Keratinocyte (primary cell): ENCODE measurements at regions not wholly inside any gene's neighbourhood (a gene's known extent, or its start where the extent isn't known, plus 50 kb on each side); places are given as distances from the start of the nearest gene placed in this dataset.

Experiments
- DNase-seq: peaks from one replicate; pipeline ENCODE4 v3.0.0-alpha.2; 2011; ENCODE audit warnings: low read depth, missing footprints, low spot score
- FAIRE-seq: peaks from 2 replicates; lab custom pipeline; 2011; peaks lifted over from hg19 to GRCh38; lab: Jason Lieb, UNC
- H2AFZ ChIP-seq: 2 replicates; pipeline ENCODE4 v1.6.0; 2012; ENCODE audit warnings: low read length, control low read depth, inconsistent platforms; ENCODE audit not compliant: control insufficient read depth
- H3K27ac ChIP-seq: 2 replicates; pipeline ENCODE4 v1.5.1; 2011; ENCODE audit warnings: low read length; ENCODE audit not compliant: control insufficient read depth, insufficient read depth
- H3K27me3 ChIP-seq: 3 replicates; pipeline ENCODE4 v1.6.0; 2011; ENCODE audit warnings: low read length; ENCODE audit not compliant: control insufficient read depth, insufficient read depth; ENCODE audit errors: extremely low read depth
- H3K36me3 ChIP-seq, 2 experiments: 2 replicates in 1 of 2; 3 replicates in 1 of 2; pipeline ENCODE4 v1.5.1; 2011; ENCODE audit warnings: low read length in 2 of 2, mild to moderate bottlenecking in 1 of 2; ENCODE audit not compliant: control insufficient read depth in 2 of 2, insufficient read depth in 2 of 2; ENCODE audit errors: extremely low read depth in 1 of 2
- H3K4me1 ChIP-seq: 3 replicates; pipeline ENCODE4 v1.5.1; 2011; ENCODE audit warnings: low read length; ENCODE audit not compliant: control insufficient read depth, insufficient read depth; ENCODE audit errors: extremely low read depth
- H3K4me2 ChIP-seq: 3 replicates; pipeline ENCODE4 v1.6.0; 2011; ENCODE audit warnings: low read depth, low read length; ENCODE audit not compliant: control insufficient read depth, insufficient read depth; ENCODE audit errors: extremely low read depth
- H3K4me3 ChIP-seq, 3 experiments: fragments of 200-600 bp in 1 of 3; sonication (generic) in 1 of 3; 2 replicates in 2 of 3; 3 replicates in 1 of 3; pipeline ENCODE4 v1.5.1; 2011 to 2016; ENCODE audit warnings: low read length in 3 of 3, mild to moderate bottlenecking in 3 of 3, control low read depth in 2 of 3, inconsistent platforms in 1 of 3, low read depth in 1 of 3, mixed read lengths in 1 of 3, mixed run types in 1 of 3, moderate library complexity in 1 of 3; ENCODE audit not compliant: control insufficient read depth in 2 of 3, insufficient read depth in 2 of 3; ENCODE audit errors: extremely low read depth in 1 of 3
- H3K79me2 ChIP-seq: 2 replicates; pipeline ENCODE4 v1.6.0; 2012; ENCODE audit warnings: low read length; ENCODE audit not compliant: control insufficient read depth, insufficient read depth
- H3K9ac ChIP-seq: 3 replicates; pipeline ENCODE4 v1.6.0; 2011; ENCODE audit warnings: low read length; ENCODE audit not compliant: control insufficient read depth, insufficient read depth; ENCODE audit errors: extremely low read depth
- H3K9me1 ChIP-seq: 3 replicates; pipeline ENCODE4 v1.6.0; 2011; ENCODE audit warnings: low read length; ENCODE audit not compliant: control insufficient read depth, insufficient read depth; ENCODE audit errors: extremely low read depth
- H3K9me3 ChIP-seq: 2 replicates; pipeline ENCODE4 v1.5.1; 2012; ENCODE audit warnings: low read depth, low read length; ENCODE audit not compliant: control insufficient read depth
- H4K20me1 ChIP-seq: 3 replicates; pipeline ENCODE4 v1.6.0; 2011; ENCODE audit warnings: low read length; ENCODE audit not compliant: control insufficient read depth, insufficient read depth; ENCODE audit errors: extremely low read depth
- CTCF ChIP-seq, 3 experiments: IDR thresholded peaks in 1 of 3; conservative IDR thresholded peaks in 1 of 3; optimal IDR thresholded peaks in 1 of 3; 2 replicates in 2 of 3; 3 replicates in 1 of 3; pipeline versions ENCODE3 to v1.5.1; 2011; ENCODE audit warnings: low read length in 3 of 3, mild to moderate bottlenecking in 3 of 3, moderate library complexity in 2 of 3, control low read depth in 1 of 3, inconsistent platforms in 1 of 3; ENCODE audit not compliant: insufficient read depth in 2 of 3; ENCODE audit errors: extremely low read depth in 1 of 3
- EZH2 ChIP-seq: IDR thresholded peaks from one replicate; pipeline ENCODE4 v1.6.1; 2012; ENCODE audit warnings: inconsistent platforms, mild to moderate bottlenecking, low read length, moderate library complexity
- dilution Hi-C: fragments of 300-500 bp; cut with MboI; formaldehyde crosslinking; loops from one replicate; pipeline ENCODE4 v1.7.0; 2020; ENCODE audit warnings: low sequenced_read_pairs; ENCODE audit not compliant: extremely low pct_ligation_motif_present

GRCh38 chr4:182093935-182094334, 149.3 kb upstream of the TENM3 start:
- TF ChIP-seq CTCF (optimal IDR thresholded peaks at IDR 0.05 in 1 of 3, IDR thresholded peaks at IDR 0.05 in 1 of 3, conservative IDR thresholded peaks at IDR 0.05 in 1 of 3; ENCODE audit: extremely low read depth in 1 of 3, insufficient read depth in 2 of 3, low read length in 3 of 3) (no peak), EZH2 (no peak)
- H3K79me2 ChIP-seq, result no peaks in the 10 kb centered on the region
- no peaks in the 10 kb centered on the region for H3K9me3 ChIP-seq
- DNase-seq, result no peak
- no peaks in the 10 kb centered on the region for H3K9me1 ChIP-seq
- H3K27me3 ChIP-seq, result no peaks in the 10 kb centered on the region
- dilution Hi-C loops, result no loop called here
- no peaks in the 10 kb centered on the region for H3K36me3 ChIP-seq
- no peaks in the 10 kb centered on the region for H3K4me1 ChIP-seq
- no peak for FAIRE-seq
- H3K9ac ChIP-seq, result no peak overlapping the region
- no peaks in the 10 kb centered on the region for H4K20me1 ChIP-seq
- H3K4me3 ChIP-seq, result no peak overlapping the region
- no peak overlapping the region for H3K4me2 ChIP-seq
- H3K27ac ChIP-seq, result no peak overlapping the region
- no peak overlapping the region for H2AFZ ChIP-seq

- TF ChIP-seq EZH2, result no peak
- TF ChIP-seq CTCF (optimal IDR thresholded peaks at IDR 0.05 in 1 of 3, IDR thresholded peaks at IDR 0.05 in 1 of 3, conservative IDR thresholded peaks at IDR 0.05 in 1 of 3; ENCODE audit: extremely low read depth in 1 of 3, insufficient read depth in 2 of 3, low read length in 3 of 3), result no peak
- dilution Hi-C loops, result no loop called here
- Histone ChIP-seq H3K4me3 (no peak overlapping the region), H3K27ac (no peak overlapping the region), H4K20me1 (no peaks in the 10 kb centered on the region), H3K79me2 (no peaks in the 10 kb centered on the region), H3K4me1 (no peaks in the 10 kb centered on the region), H3K9me1 (no peaks in the 10 kb centered on the region), H2AFZ (no peak overlapping the region), H3K36me3 (no peaks in the 10 kb centered on the region), H3K9me3 (no peaks in the 10 kb centered on the region), H3K9ac (no peak overlapping the region), H3K4me2 (no peak overlapping the region), H3K27me3 (no peaks in the 10 kb centered on the region)
- FAIRE-seq (no peak), DNase-seq (no peak)
These were observed 141.6 kb upstream of the TENM3 start for GRCh38 chr4:182101618-182102017.
